Vagina (tissue), 2 donors: ENCODE measurements at regions not wholly inside any gene's neighbourhood (a gene's known extent, or its start where the extent isn't known, plus 50 kb on each side); places are given as distances from the start of the nearest gene placed in this dataset.

Experiments used
- DNase-seq, 2 donors: peaks; one replicate each; pipeline ENCODE4 v3.0.0-alpha.2; 2017; ENCODE audit errors: extremely low spot score in 2 of 2
- H3K27ac ChIP-seq: fragments of 200-600 bp; sonication (generic); one replicate; pipeline ENCODE4 v1.5.1; 2019
- H3K27me3 ChIP-seq: fragments of 200-600 bp; sonication (generic); one replicate; pipeline ENCODE4 v1.5.1; 2019
- H3K36me3 ChIP-seq, 2 donors: fragments of 200-600 bp; sonication (generic); one replicate each; pipeline ENCODE4 v1.5.1; 2017 to 2019
- H3K4me1 ChIP-seq: fragments of 200-600 bp; sonication (generic); one replicate; pipeline ENCODE4 v1.5.1; 2019
- H3K4me3 ChIP-seq, 2 donors: fragments of 200-600 bp; sonication (generic); 1 replicate in 1 of 2; 2 replicates in 1 of 2; pipeline ENCODE4 v1.5.1; 2016 to 2019
- H3K9me3 ChIP-seq: fragments of 200-600 bp; sonication (generic); one replicate; pipeline ENCODE4 v1.5.1; 2019
- POLR2A ChIP-seq, 2 donors: fragments of 450-650 bp; IDR thresholded peaks; one replicate each; pipeline ENCODE4 v1.6.1; 2017; ENCODE audit warnings: antibody characterized with exemption in 2 of 2, mild to moderate bottlenecking in 2 of 2, moderate library complexity in 2 of 2
- POLR2AphosphoS5 ChIP-seq, 2 donors: sonication (generic); formaldehyde crosslinking; IDR thresholded peaks; one replicate each; pipeline ENCODE4 v1.9.0; 2017; ENCODE audit warnings: antibody characterized with exemption in 2 of 2, mild to moderate bottlenecking in 2 of 2, low read depth in 1 of 2; ENCODE audit not compliant: insufficient read depth in 1 of 2
- intact Hi-C: fragments of 100-400 bp; cut with DNase I; formaldehyde crosslinking; loops from one replicate; pipeline ENCODE4 v1.15.1; 2023
- TF ChIP-seq, protein P1 (sequence below), 3 experiments: fragments of 450-650 bp in 2 of 3; fragments of 200-600 bp in 1 of 3; sonication (generic) in 1 of 3; IDR thresholded peaks; one replicate each; pipeline ENCODE4 v1.5.1; 2017 to 2019; ENCODE audit warnings: antibody characterized with exemption in 3 of 3, mild to moderate bottlenecking in 2 of 3, moderate library complexity in 2 of 3

DNA sequence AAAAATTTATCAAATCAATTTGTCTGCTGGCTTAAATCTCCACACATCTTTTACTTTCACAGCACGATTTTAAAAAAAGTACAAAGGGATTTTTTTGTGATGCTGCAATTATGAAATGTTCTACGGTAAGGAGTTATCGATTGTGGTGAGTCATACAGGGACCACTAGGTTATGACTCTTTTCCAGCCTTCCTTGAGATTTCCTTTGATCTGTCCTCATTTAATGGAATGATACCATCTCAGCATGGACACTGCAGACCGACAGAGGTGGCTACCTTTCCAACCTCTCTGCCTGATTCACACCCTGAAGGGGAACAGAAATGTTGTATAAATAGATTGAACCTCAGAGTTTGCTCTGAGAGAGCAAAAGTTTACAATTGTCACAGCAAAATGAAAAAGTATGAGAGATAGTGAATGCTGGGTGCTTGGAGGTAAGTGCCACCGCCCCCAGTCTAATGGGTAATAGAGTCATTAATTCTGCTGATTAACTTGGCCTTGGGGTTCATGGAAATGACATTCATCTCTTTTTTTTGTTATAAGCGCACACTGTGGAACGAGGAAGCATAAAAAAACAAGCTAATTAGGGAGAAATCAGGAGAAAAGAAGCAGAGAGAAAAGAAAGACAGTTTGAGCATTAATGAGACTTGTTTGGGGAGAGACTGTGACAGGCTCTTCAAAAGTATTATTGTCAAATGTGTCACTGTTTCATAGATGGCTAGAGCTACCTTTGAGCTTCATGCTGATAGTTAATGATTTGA lies 306.0 kb downstream of the RNF144B start:
- Histone ChIP-seq H3K4me1 (no peaks in the 10 kb centered on the region), H3K9me3 (no peaks in the 10 kb centered on the region), H3K27me3 (no peaks in the 10 kb centered on the region), H3K4me3 (no peak overlapping the region), H3K27ac (no peak overlapping the region), H3K36me3 (no peaks in the 10 kb centered on the region)
- TF ChIP-seq POLR2A (IDR thresholded peaks at IDR 0.05) (no peak), POLR2AphosphoS5 (IDR thresholded peaks at IDR 0.05; ENCODE audit: insufficient read depth in 1 of 2, low read depth in 1 of 2) (no peak)
- TF ChIP-seq, protein P1, sequence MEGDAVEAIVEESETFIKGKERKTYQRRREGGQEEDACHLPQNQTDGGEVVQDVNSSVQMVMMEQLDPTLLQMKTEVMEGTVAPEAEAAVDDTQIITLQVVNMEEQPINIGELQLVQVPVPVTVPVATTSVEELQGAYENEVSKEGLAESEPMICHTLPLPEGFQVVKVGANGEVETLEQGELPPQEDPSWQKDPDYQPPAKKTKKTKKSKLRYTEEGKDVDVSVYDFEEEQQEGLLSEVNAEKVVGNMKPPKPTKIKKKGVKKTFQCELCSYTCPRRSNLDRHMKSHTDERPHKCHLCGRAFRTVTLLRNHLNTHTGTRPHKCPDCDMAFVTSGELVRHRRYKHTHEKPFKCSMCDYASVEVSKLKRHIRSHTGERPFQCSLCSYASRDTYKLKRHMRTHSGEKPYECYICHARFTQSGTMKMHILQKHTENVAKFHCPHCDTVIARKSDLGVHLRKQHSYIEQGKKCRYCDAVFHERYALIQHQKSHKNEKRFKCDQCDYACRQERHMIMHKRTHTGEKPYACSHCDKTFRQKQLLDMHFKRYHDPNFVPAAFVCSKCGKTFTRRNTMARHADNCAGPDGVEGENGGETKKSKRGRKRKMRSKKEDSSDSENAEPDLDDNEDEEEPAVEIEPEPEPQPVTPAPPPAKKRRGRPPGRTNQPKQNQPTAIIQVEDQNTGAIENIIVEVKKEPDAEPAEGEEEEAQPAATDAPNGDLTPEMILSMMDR (IDR thresholded peaks at IDR 0.05), result no peak
- intact Hi-C loops, result no loop called here
- DNase-seq, result no peak

DNA sequence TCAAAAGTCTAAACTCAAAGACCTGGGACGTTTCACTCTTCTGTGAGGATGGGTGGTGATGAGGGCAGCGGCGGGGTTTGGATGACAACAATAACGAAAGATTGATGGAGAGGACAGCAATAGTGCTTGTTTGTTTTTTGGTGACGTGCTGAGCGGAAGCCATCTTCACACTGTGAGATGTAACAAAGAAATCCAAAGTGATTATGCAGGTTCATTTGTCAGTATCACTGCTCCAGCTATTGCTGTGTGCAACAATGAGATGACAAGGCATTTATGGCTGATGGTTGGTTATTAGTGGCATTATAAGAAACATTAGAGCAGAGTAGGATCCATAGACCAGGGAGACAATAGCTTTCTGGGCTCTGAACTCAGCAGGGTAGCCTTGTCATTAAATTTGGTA lies 306.7 kb downstream of the RNF144B start:
- Histone ChIP-seq H3K4me1 (no peaks in the 10 kb centered on the region), H3K27me3 (no peaks in the 10 kb centered on the region), H3K4me3 (no peak overlapping the region), H3K27ac (no peak overlapping the region), H3K9me3 (no peaks in the 10 kb centered on the region), H3K36me3 (no peaks in the 10 kb centered on the region)
- intact Hi-C loops, result no loop called here
- TF ChIP-seq POLR2AphosphoS5 (IDR thresholded peaks at IDR 0.05; ENCODE audit: insufficient read depth in 1 of 2, low read depth in 1 of 2) (no peak), POLR2A (IDR thresholded peaks at IDR 0.05) (no peak)
- TF ChIP-seq, protein P1 (IDR thresholded peaks at IDR 0.05), result no peak
- DNase-seq, result no peak

DNA sequence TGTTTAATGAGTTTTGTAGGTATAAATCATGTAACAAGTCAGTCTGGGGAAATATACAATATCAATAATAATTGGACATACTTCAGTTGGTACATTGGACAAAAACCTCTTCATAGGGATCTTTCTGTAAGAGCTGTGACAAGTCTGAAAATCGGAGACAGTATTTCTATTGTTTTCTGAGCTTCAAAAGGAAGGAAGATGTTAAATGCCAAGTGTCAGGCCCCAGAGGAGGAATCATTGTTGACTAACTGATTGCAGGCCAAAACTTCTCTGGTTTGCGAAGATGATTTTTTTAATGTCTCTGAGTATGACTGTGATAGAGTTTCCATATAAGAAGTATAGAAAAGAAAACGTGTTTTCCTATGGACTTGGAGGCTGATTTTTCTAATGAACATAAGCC lies 316.4 kb downstream of the RNF144B start:
- H3K4me1 ChIP-seq, result no peaks in the 10 kb centered on the region
- DNase-seq, result no peak
- H3K4me3 ChIP-seq, result no peak overlapping the region
- no peaks in the 10 kb centered on the region for H3K9me3 ChIP-seq
- H3K36me3 ChIP-seq, result no peaks in the 10 kb centered on the region
- no peak overlapping the region for H3K27ac ChIP-seq
- TF ChIP-seq POLR2A (IDR thresholded peaks at IDR 0.05) (no peak), POLR2AphosphoS5 (IDR thresholded peaks at IDR 0.05; ENCODE audit: insufficient read depth in 1 of 2, low read depth in 1 of 2) (no peak)
- TF ChIP-seq, protein P1 (IDR thresholded peaks at IDR 0.05), result no peak
- H3K27me3 ChIP-seq, result no peaks in the 10 kb centered on the region
- intact Hi-C loops, result no loop called here

DNA sequence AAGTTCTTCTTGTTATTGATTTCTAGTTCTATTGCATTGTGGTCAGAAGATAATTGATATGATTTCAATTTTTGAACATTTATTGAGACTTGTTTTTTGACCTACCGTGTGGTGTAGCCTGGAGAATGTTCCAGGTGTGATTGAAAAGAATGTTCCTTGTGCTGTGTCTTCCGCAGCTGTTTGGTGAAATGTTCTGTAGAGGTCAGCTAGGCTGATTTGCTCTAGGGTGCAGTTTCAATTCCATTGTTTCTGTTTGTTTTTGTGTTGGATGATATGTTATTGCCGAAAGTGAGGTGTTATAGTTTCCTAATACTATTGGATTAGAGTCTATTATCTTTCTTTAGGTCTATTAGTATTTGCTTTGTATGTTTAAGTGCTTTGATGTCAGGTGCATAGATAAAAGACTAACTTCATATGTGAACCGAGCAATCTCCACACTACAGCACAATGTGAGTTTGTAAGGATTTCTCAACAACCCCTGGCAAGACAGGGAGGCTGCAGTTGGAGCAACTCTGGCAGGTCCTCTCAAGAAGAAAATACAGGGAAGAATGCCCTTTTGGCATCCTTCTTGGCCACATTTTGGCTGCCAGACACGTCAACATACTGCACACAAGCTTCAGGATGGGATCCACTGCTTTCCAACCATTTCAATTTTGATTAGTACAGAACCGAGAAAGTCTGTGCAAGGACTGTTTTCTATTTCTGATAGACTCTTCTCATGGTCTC lies 320.7 kb downstream of the RNF144B start:
- no peaks in the 10 kb centered on the region for H3K36me3 ChIP-seq
- no peak for TF ChIP-seq POLR2AphosphoS5 (IDR thresholded peaks at IDR 0.05; ENCODE audit: insufficient read depth in 1 of 2, low read depth in 1 of 2)
- TF ChIP-seq POLR2A (IDR thresholded peaks at IDR 0.05), result no peak
- TF ChIP-seq, protein P1 (IDR thresholded peaks at IDR 0.05), result no peak
- H3K4me3 ChIP-seq, result no peak overlapping the region
- no peak for DNase-seq
- no peaks in the 10 kb centered on the region for H3K9me3 ChIP-seq
- intact Hi-C loops, result no loop called here
- no peaks in the 10 kb centered on the region for H3K4me1 ChIP-seq
- no peak overlapping the region for H3K27ac ChIP-seq
- no peaks in the 10 kb centered on the region for H3K27me3 ChIP-seq

DNA sequence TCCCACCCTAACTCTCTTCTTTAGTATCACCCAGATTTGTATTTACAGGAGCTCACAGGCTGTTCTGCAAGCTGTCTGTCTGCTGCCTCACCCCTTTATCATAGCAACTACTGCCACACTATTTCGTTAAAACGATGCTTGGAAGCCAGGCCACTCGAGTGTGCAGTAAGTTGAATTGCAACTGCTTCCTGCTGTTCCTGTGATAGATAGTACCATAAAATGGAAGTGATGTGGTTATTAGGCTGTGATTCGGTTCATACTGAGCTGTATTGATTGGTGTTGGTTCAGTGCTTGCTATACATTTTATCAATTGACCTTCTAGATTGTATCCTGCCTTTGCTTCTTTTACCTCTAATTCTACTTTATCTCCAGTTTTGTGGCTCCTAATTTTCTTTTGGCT lies 325.4 kb downstream of the RNF144B start:
- Histone ChIP-seq H3K27ac (no peak overlapping the region), H3K36me3 (no peaks in the 10 kb centered on the region), H3K27me3 (no peaks in the 10 kb centered on the region), H3K4me3 (no peak overlapping the region), H3K4me1 (no peaks in the 10 kb centered on the region), H3K9me3 (no peaks in the 10 kb centered on the region)
- intact Hi-C loops, result no loop called here
- TF ChIP-seq POLR2AphosphoS5 (IDR thresholded peaks at IDR 0.05; ENCODE audit: insufficient read depth in 1 of 2, low read depth in 1 of 2) (no peak), POLR2A (IDR thresholded peaks at IDR 0.05) (no peak)
- TF ChIP-seq, protein P1 (IDR thresholded peaks at IDR 0.05), result no peak
- no peak for DNase-seq
